ENCODE measurements at regions not wholly inside any gene's neighbourhood (a gene's known extent, or its start where the extent isn't known, plus 50 kb on each side); places are given as distances from the start of the nearest gene placed in this dataset.
"Not testable (repeated sequence)": the region's sequence is repeated elsewhere in the genome, so short reads cannot be mapped to it uniquely, and the experiment has no call there.

- Histone ChIP-seq H3K4me3 (ENCODE audit: low read depth in 2 of 2, low read length in 2 of 2) (no peak overlapping the region), H3K27me3 (ENCODE audit: control insufficient read depth, insufficient read depth, low read length) (no peaks in the 10 kb centered on the region), H3K36me3 (ENCODE audit: control insufficient read depth, insufficient read depth, low read length) (no peaks in the 10 kb centered on the region), H3K9me3 (ENCODE audit: control insufficient read depth, insufficient read depth, low read depth, low read length) (no peaks in the 10 kb centered on the region), H3K4me1 (ENCODE audit: control insufficient read depth, insufficient read depth, low read length) (no peaks in the 10 kb centered on the region), H3K27ac (ENCODE audit: low read length) (no peak overlapping the region)
- ChIA-PET CTCF (no interaction called here), POLR2A (no interaction called here)
- BruUV-seq (replicated peaks): no TSS peak
- ATAC-seq (no peak), DNase-seq (ENCODE audit: low read depth, low spot score) (no peak)
- in situ Hi-C loops (cut with HindIII; ENCODE audit: low pct_unique_long_range_greater_than_20kb, low sequenced_read_pairs) (no loop called here), intact Hi-C loops (cut with micrococcal nuclease; ENCODE audit: unreplicated experiment) (no loop called here)
- TF ChIP-seq REST (IDR thresholded peaks at IDR 0.05; ENCODE audit: insufficient read depth in 1 of 2, low read depth in 2 of 2, low read length in 1 of 2) (no peak), SIN3A (IDR thresholded peaks at IDR 0.05; ENCODE audit: borderline replicate concordance, insufficient read depth, low read depth, low read length) (no peak), CTCF (IDR thresholded peaks at IDR 0.05) (no peak), TCF7L2 (IDR thresholded peaks at IDR 0.05; ENCODE audit: low read depth, low read length) (no peak)
These were observed 1347.2 kb upstream of the PCDH7 start for GRCh38 chr4:29372971-29373370.

GRCh38 chr4:29375716-29376115 is 1344.5 kb upstream of the PCDH7 start:
- Histone ChIP-seq H3K27ac (ENCODE audit: low read length) (no peak overlapping the region), H3K27me3 (ENCODE audit: control insufficient read depth, insufficient read depth, low read length) (no peaks in the 10 kb centered on the region), H3K36me3 (ENCODE audit: control insufficient read depth, insufficient read depth, low read length) (no peaks in the 10 kb centered on the region), H3K4me1 (ENCODE audit: control insufficient read depth, insufficient read depth, low read length) (no peaks in the 10 kb centered on the region), H3K9me3 (ENCODE audit: control insufficient read depth, insufficient read depth, low read depth, low read length) (no peaks in the 10 kb centered on the region), H3K4me3 (ENCODE audit: low read depth in 2 of 2, low read length in 2 of 2) (no peak overlapping the region)
- intact Hi-C loops (cut with micrococcal nuclease; ENCODE audit: unreplicated experiment): no loop called here
- POLR2A ChIA-PET: no interaction called here
- no peak for TF ChIP-seq SIN3A (IDR thresholded peaks at IDR 0.05; ENCODE audit: borderline replicate concordance, insufficient read depth, low read depth, low read length)
- no peak for TF ChIP-seq CTCF (IDR thresholded peaks at IDR 0.05)
- no peak for TF ChIP-seq TCF7L2 (IDR thresholded peaks at IDR 0.05; ENCODE audit: low read depth, low read length)
- no peak for TF ChIP-seq REST (IDR thresholded peaks at IDR 0.05; ENCODE audit: insufficient read depth in 1 of 2, low read depth in 2 of 2, low read length in 1 of 2)
- no peak for TF ChIP-seq POLR2AphosphoS5 (IDR thresholded peaks at IDR 0.05; ENCODE audit: low read depth, low read length)
- CTCF ChIA-PET: no interaction called here
- DNase-seq (ENCODE audit: low read depth, low spot score) (no peak), ATAC-seq (no peak)
- no TSS peak for BruUV-seq (replicated peaks)
- in situ Hi-C loops (cut with HindIII; ENCODE audit: low pct_unique_long_range_greater_than_20kb, low sequenced_read_pairs): no loop called here

GRCh38 chr4:29378237-29378636 is 1341.9 kb upstream of the PCDH7 start:
- BruUV-seq (replicated peaks); H3K4me3 ChIP-seq (ENCODE audit: low read depth in 2 of 2, low read length in 2 of 2); POLR2A ChIA-PET; H3K4me1 ChIP-seq (ENCODE audit: control insufficient read depth, insufficient read depth, low read length); CTCF ChIA-PET; DNase-seq (ENCODE audit: low read depth, low spot score); H3K9me3 ChIP-seq (ENCODE audit: control insufficient read depth, insufficient read depth, low read depth, low read length); H3K27me3 ChIP-seq (ENCODE audit: control insufficient read depth, insufficient read depth, low read length); ATAC-seq; in situ Hi-C loops (cut with HindIII; ENCODE audit: low pct_unique_long_range_greater_than_20kb, low sequenced_read_pairs); intact Hi-C loops (cut with micrococcal nuclease; ENCODE audit: unreplicated experiment); H3K27ac ChIP-seq (ENCODE audit: low read length); H3K36me3 ChIP-seq (ENCODE audit: control insufficient read depth, insufficient read depth, low read length): not testable (repeated sequence)

All from Panc1 (cell line).